Fibroblast of lung (primary cell): ENCODE measurements at regions not wholly inside any gene's neighbourhood (a gene's known extent, or its start where the extent isn't known, plus 50 kb on each side); places are given as distances from the start of the nearest gene placed in this dataset.

Source experiments
- DNase-seq, 2 donors: peaks; one replicate each; pipeline versions ENCODE4 v3.0.0 to v3.0.0-alpha.2; 2010; ENCODE audit warnings: low read depth in 2 of 2
- H2AFZ ChIP-seq: 2 replicates; pipeline ENCODE4 v1.5.1; 2012; ENCODE audit warnings: low read length, control low read depth, inconsistent platforms
- H3K27ac ChIP-seq: 2 replicates; pipeline ENCODE4 v1.5.1; 2011; ENCODE audit warnings: low read length, control low read depth; ENCODE audit not compliant: insufficient read depth
- H3K27me3 ChIP-seq: 2 replicates; pipeline ENCODE4 v1.5.1; 2011; ENCODE audit warnings: mild to moderate bottlenecking, low read length; ENCODE audit not compliant: control insufficient read depth, insufficient read depth
- H3K36me3 ChIP-seq: 2 replicates; pipeline ENCODE4 v1.5.1; 2011; ENCODE audit warnings: low read length; ENCODE audit not compliant: control insufficient read depth, insufficient read depth
- H3K4me1 ChIP-seq: 2 replicates; pipeline ENCODE4 v1.5.1; 2011; ENCODE audit warnings: low read length; ENCODE audit not compliant: control insufficient read depth, insufficient read depth; ENCODE audit errors: extremely low read depth
- H3K4me2 ChIP-seq: 2 replicates; pipeline ENCODE4 v1.5.1; 2011; ENCODE audit warnings: low read length, control low read depth; ENCODE audit not compliant: insufficient read depth; ENCODE audit errors: extremely low read depth
- H3K4me3 ChIP-seq, 4 experiments: fragments of 200-600 bp in 1 of 4; sonication (generic) in 1 of 4; replicated peaks in 1 of 4; 2 replicates each; pipeline ENCODE4 v1.5.1; 2011 to 2016; ENCODE audit warnings: low read length in 4 of 4, low read depth in 3 of 4, mild to moderate bottlenecking in 3 of 4, control low read depth in 2 of 4, inconsistent platforms in 1 of 4, mixed read lengths in 1 of 4; ENCODE audit not compliant: insufficient read depth in 1 of 4; ENCODE audit errors: control extremely low read depth in 1 of 4
- H3K79me2 ChIP-seq: 2 replicates; pipeline ENCODE4 v1.5.1; 2012; ENCODE audit warnings: mild to moderate bottlenecking, low read length, inconsistent platforms; ENCODE audit not compliant: control insufficient read depth, insufficient read depth
- H3K9ac ChIP-seq: 2 replicates; pipeline ENCODE4 v1.5.1; 2011; ENCODE audit warnings: mild to moderate bottlenecking, low read length, control low read depth; ENCODE audit not compliant: insufficient read depth
- H3K9me3 ChIP-seq: 2 replicates; pipeline ENCODE4 v1.5.1; 2012; ENCODE audit warnings: low read depth, low read length; ENCODE audit not compliant: control insufficient read depth, insufficient read depth
- H4K20me1 ChIP-seq: 2 replicates; pipeline ENCODE4 v1.5.1; 2011; ENCODE audit warnings: low read length; ENCODE audit not compliant: control insufficient read depth, insufficient read depth; ENCODE audit errors: extremely low read depth
- CTCF ChIP-seq, 2 donors: IDR thresholded peaks in 1 of 2; conservative IDR thresholded peaks in 1 of 2; 1 replicate in 1 of 2; 2 replicates in 1 of 2; pipeline ENCODE4 v1.5.1; 2011 to 2012; ENCODE audit warnings: low read length in 2 of 2, control low read depth in 1 of 2, inconsistent platforms in 1 of 2, low read depth in 1 of 2, mild to moderate bottlenecking in 1 of 2
- EZH2 ChIP-seq: IDR thresholded peaks from 2 replicates; pipeline ENCODE4 v1.5.1; 2012; ENCODE audit warnings: low read length, control low read depth, mild to moderate bottlenecking; ENCODE audit errors: missing control alignments

DNA sequence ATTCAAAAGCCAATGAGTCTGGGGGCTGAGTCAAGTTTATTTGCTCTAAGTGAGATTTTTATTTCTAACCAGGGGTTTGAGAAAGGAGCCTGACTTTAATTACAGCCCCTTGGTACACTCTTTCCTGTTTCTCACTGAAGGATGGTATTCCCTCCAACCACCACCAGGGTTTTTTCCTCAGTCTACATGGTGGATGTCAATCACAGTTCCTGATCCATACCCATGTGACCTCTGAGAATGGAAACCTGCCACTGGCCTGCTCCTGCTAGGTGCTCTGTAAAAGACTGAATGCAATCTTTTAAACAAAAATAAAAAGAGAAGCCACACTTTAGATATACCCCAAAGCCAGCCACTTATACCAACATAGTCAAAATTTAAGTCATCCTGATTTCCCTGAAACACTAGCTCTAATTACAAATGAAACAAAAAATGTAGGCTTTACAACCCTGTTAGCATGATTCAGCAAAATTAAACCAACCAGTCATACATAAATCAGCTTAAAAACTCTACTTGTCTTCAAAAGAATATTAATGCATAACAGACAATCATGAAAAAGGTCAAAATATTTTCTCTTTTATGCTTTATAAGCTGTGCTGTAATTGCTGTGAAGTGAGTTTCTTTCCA is 112.1 kb upstream of the NWD2 start:
- TF ChIP-seq EZH2 = no peak
- TF ChIP-seq CTCF (conservative IDR thresholded peaks at IDR 0.05 in 1 of 2, IDR thresholded peaks at IDR 0.05 in 1 of 2; ENCODE audit: low read depth in 1 of 2, low read length in 2 of 2) = no peak
- H3K9ac ChIP-seq = no peak overlapping the region
- no peak for DNase-seq
- no peaks in the 10 kb centered on the region for H3K27me3 ChIP-seq
- H3K36me3 ChIP-seq = no peaks in the 10 kb centered on the region
- no peak overlapping the region for H3K27ac ChIP-seq
- H3K79me2 ChIP-seq = no peaks in the 10 kb centered on the region
- no peak overlapping the region for H3K4me2 ChIP-seq
- H3K9me3 ChIP-seq = no peaks in the 10 kb centered on the region
- H4K20me1 ChIP-seq = no peaks in the 10 kb centered on the region
- no peaks in the 10 kb centered on the region for H3K4me1 ChIP-seq
- no peak overlapping the region for H2AFZ ChIP-seq
- no peak overlapping the region for H3K4me3 ChIP-seq

DNA sequence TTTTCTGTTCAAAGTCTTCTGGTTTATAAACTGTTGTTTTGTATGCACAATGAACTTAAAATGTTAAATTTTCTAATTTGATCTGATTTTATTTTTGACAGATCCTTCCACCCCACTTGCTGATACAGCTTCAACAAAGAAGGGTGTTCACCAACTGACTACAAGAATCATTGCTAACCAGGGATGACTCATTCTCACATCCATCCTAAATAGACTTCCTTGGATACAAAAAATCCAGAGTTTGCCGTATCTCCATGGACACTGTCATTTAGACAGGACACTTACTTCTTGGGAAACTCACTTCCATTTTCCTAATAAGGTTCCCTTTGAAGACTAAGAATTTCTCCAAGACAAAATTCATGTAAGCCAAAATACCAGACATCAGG is 111.6 kb upstream of the NWD2 start:
- H3K36me3 ChIP-seq = no peaks in the 10 kb centered on the region
- H2AFZ ChIP-seq = no peak overlapping the region
- no peak overlapping the region for H3K9ac ChIP-seq
- H3K79me2 ChIP-seq = no peaks in the 10 kb centered on the region
- no peaks in the 10 kb centered on the region for H3K9me3 ChIP-seq
- no peak overlapping the region for H3K27ac ChIP-seq
- TF ChIP-seq CTCF (conservative IDR thresholded peaks at IDR 0.05 in 1 of 2, IDR thresholded peaks at IDR 0.05 in 1 of 2; ENCODE audit: low read depth in 1 of 2, low read length in 2 of 2) = no peak
- no peak for TF ChIP-seq EZH2
- no peaks in the 10 kb centered on the region for H3K27me3 ChIP-seq
- no peak for DNase-seq
- no peak overlapping the region for H3K4me3 ChIP-seq
- no peaks in the 10 kb centered on the region for H4K20me1 ChIP-seq
- H3K4me1 ChIP-seq = no peaks in the 10 kb centered on the region
- H3K4me2 ChIP-seq = no peak overlapping the region

- Histone ChIP-seq H3K27me3 (no peaks in the 10 kb centered on the region), H3K4me1 (no peaks in the 10 kb centered on the region), H3K36me3 (no peaks in the 10 kb centered on the region), H4K20me1 (no peaks in the 10 kb centered on the region), H2AFZ (no peak overlapping the region), H3K9ac (no peak overlapping the region), H3K27ac (no peak overlapping the region), H3K4me3 (no peak overlapping the region), H3K9me3 (no peaks in the 10 kb centered on the region), H3K79me2 (no peaks in the 10 kb centered on the region), H3K4me2 (no peak overlapping the region)
- DNase-seq = no peak
- TF ChIP-seq EZH2 (no peak), CTCF (conservative IDR thresholded peaks at IDR 0.05 in 1 of 2, IDR thresholded peaks at IDR 0.05 in 1 of 2; ENCODE audit: low read depth in 1 of 2, low read length in 2 of 2) (no peak)
Observed at GRCh38 chr4:37138019-37138653, 106.4 kb upstream of the NWD2 start.
